ENCODE measurements at regions not wholly inside any gene's neighbourhood (a gene's known extent, or its start where the extent isn't known, plus 50 kb on each side); places are given as distances from the start of the nearest gene placed in this dataset.
A peak's percentile ranks its signal among the peaks of the same experiment; 100 is the strongest.

DNA sequence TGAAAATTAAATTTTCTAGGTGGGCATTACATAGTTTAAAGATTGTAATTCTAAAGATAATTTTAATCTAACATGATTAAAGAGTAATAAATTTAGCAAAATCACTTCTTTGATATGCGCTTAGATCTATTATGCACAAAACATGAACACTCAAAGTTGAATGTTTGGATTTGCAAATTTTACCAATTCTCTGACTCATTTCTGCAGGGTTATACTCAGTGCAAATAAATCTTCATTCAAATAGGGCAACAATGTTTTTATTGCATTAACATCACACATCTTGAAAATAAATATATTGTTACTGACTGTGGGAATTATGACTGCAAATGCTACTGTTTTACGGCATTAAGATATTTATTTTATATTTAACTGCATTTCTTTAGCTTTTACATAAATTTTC, 110.7 kb downstream of the OGFRL1 start:
- no peak for DNase-seq

DNA sequence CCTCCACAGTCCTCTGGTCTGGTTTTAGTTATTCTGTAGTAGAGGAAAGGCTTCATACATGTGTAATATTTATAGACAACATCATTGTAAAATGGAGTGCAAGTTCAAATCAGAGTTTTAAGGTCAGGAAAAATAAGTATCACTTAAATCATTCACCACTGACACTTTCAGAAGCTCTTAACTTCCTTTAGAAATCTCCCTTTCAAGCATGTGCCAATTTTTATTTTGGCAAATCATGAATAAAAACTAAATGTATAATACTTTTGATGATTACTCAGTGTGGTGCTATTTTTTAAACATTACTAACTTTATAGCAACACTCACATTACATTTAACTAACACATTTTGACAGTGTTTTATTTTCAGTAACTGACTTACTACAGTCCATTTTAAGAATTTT, 112.2 kb downstream of the OGFRL1 start:
- no peak for DNase-seq

DNA sequence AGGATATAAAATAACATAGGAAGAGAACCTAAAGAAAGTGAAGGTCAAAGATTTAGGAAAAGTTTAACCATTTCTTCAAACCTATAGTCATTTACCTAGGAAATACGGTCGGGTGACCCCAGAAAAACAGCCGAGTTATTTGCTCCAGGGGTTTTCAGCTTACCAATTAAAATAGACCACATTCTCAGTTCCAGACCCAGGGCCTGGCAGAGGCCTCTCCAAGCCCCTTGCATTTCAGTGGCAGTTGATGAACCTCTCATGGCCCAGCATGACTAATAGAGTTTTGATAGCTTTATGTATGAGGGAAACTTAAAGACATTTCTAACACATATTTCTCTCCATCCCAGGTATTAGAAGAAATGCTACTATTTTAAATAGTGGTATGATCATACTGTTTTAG, 113.5 kb downstream of the OGFRL1 start:
- no peak for DNase-seq

DNA sequence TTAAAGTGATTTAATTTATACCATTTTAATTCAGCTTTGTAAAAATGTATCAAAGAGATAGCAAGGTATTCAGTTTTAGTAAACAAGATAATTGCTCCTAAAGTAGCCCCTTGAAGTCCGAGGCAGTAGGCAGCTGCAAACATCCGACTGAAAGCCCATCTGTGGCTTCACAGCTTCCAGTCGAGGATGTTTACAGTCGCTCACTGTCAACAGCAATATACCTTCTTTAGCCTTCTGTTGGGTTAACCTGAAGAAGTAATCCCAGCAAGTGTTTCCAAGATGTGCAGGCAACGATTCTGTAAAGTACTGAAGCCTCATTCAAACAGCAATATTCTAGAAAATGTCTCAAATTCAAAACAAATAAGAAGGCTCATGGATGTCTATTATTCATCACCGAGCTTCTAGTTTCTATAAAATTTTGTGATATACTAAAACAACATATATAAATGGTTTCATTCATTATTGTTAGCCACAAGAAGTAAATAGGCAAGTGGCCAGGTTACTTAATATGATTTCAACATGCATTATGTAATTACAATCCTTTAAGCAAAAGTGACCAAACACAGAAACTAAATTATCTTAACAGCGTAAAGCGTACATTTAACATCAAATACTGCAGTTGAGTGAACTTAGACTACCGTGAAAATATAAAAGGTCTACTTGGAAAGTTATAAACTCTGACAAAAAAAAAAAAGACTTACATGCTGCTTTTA, 115.0 kb downstream of the OGFRL1 start:
- DNase-seq, result no peak

DNA sequence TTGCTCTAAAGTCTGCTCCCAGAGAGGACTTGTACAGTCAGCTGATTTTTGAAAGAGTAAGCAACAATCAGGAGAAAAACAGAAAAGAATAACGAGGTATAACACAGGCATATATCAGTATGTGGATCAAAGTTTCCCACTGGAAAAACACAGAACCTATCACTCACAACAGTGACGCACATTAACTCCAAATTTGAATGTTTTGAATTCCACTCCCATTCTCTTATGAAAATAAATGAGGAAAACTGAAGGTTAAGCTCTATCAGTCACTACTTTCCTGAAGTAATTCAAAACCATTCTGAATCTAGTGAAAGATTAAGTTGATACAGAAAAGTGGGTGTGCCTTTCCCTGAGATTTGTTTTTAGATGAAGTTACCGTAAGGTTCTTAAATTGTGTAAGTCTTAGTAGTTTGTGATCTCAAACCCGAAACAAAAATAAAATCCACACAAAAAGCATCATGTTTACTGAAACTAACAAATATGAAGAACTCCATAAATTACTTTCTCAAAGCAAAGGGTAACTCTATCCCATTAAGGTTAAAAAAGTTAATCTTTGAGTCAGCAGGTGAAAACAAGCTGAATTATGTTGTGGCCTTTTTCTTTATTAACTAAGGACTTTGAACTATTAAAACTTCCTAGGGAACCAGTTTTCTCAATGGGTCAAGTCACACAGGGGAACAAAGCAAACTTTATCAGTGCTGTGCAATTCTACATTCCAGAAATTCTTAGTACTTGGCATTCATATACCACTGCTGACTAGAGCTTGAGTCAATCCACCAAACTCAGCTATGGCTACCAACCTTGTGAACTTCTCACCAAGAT, 115.7 kb downstream of the OGFRL1 start:
- DNase-seq, result no peak

DNA sequence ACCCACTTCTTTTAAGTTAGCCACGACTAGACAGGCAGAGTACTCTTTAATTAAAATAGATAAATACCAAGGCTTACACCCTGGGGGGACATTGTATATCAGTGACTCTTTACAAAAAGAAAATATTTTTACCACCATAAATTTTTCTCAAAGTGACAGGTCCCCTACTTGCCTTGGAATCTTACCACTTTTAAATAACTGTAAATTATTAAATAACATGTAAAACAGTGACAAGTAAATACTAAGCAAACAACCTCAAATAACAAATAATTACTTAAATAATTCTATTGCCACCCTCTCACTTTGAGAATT, 116.3 kb downstream of the OGFRL1 start:
- no peak for DNase-seq

DNA sequence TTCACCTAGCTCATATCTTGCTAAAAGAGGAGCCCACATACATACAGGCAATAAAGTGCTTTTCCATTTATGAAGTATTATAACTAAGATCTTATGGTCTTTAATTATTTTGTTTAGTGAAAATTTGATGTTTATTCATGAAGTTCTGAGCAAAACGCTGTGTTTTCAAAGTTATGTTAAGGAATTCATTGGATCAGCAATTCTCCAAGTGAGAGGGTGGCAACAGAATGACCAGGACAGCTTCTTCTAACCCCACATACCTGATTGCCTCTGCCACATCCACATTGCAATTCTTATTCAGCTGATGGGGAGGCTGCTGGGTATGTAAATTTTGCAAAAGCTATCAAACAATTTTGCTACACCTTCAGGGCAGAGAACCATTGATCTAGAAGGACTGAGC, 116.8 kb downstream of the OGFRL1 start:
- no peak for DNase-seq

DNA sequence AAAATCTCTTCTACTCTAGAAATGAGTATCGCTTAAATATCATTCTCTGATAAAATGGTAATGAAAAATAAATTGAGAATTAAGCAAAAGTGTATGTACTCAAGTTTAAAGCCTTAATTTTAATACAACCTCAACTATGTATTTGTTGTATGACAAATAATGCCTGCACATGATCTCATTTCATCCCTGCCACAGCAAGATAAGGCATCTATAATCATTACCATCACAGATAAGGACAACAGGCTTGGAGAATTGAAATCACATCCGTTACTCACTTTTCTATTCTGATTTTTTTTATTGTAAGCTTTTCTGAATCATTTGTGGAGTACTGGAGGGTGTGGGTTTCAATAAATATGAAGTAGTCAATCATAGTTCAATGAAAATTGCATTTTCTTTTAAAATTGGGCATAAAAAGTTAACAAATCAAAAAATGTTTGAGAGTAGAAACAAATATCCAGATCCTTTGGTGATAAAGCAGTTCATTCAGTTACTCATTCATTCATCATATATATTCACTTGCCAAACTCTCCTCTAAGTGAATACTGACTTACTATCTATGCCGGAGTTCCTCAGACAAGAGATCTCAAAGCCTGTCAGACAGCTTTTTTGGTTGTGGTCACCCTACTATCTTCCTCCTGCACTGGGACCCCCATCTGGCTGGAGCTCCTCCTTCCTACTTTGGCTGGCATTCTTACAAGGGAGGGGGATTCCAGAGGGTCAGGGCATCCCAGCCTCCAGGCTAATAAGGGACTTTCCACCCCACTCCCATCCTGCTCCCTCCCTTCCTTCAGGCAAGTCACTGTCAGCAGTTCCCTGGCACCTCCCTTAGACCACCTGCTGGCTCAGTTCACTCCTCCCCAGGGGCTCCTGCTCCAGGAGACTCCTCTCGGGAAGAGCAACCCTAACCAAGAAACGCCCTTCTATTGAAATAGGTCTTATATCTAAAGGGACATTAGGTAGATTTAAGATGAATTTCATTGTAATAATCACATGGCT, 118.6 kb downstream of the OGFRL1 start:
- DNase-seq, result no peak

DNA sequence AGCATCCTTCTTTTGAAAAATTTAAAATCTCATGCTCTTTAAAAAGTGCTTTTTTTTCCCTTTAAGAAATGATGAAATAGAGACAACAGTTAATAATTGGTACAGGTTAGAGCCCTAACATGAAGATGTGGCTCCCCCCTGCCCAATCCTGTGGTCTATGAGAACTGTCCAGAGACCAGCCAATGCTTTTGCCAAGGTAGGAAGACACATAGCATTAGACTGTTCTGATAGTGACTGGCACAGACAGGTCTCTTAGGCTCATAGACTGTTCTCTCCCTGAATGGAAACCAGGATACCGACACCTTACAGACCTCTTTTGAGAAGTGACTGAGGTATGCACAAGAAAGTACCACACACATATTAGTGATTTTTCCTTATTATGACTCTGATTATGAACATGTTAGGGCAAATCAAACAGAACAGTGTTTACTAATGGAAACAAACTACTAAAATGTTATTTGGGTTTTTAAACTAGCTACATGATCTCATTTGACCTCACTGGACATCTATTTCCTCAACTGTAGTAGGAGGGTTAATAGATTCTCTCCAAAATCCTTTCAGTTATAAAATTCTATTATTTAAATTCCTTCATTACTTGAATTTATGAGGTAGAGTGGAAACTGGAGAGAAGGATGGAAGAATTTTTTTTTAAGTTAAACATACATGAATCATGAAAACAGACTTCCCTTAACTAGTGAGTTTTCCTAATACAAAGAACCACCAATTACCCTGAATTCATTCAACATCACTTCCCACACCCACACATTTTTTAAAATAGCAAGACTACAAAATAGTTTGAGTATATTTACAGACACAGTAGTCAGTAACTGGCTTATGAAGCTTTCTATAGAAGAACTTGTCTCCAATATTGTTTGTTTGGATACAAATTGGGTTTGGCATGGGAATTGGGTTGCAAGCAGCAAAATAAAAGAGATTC, 120.4 kb downstream of the OGFRL1 start:
- DNase-seq, result no peak

DNA sequence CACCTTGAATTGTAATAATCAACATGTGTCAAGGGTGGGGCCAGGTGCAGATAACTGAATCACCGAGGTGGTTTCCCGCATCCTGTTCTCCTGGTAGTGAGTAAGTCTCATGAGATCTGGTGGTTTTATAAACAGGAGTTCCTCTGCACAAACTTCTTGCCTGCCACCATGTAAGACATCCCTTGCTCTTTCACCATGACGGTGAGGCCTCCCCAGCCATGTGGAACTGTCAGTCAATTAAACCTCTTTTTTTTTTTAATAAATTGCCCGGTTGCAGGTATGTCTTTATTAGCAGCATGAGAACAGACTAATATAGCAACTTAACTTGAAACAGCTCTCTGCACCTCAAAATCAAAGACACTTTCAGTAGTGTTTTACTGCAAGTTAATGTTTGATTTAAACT, 121.6 kb downstream of the OGFRL1 start:
- DNase-seq, result peak; percentile 9

DNA sequence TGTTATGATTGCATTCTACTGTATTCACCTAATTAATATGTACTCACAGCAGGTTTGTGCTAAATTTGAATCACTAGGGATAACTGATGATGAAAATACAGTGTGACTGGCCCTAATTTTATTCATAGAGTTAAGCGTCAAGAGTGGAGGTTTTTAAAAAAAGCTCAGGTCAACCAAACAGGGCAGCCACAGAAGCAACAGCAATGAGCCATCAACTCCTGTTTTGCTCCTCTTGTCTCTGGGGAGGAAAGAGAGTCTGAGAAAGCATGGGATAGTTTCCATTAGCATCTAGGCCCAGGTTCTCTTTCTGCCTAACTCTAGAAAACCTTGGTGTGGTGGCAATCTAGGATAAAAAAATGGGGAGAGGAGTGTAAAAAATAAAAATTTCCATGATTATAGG, 122.1 kb downstream of the OGFRL1 start:
- no peak for DNase-seq

DNA sequence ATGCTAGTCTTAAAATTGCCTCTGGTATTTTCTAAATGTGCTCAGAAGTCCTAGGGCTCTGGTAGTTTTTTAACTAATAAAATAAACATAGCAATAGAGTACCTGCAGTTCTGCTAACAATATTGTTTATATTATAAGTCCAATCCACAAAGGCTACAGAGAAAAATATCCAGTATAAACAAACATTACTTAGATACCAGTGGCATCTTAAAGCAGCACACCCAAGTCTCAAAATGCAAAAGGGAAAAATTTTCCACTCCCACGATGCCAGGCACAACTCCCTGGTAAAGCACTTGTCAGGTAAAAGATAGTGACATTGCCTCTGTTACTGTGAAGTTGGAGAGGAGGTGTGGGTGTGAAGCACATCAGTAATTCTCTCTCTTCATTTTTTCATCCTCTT, 123.3 kb downstream of the OGFRL1 start:
- DNase-seq, result no peak

DNA sequence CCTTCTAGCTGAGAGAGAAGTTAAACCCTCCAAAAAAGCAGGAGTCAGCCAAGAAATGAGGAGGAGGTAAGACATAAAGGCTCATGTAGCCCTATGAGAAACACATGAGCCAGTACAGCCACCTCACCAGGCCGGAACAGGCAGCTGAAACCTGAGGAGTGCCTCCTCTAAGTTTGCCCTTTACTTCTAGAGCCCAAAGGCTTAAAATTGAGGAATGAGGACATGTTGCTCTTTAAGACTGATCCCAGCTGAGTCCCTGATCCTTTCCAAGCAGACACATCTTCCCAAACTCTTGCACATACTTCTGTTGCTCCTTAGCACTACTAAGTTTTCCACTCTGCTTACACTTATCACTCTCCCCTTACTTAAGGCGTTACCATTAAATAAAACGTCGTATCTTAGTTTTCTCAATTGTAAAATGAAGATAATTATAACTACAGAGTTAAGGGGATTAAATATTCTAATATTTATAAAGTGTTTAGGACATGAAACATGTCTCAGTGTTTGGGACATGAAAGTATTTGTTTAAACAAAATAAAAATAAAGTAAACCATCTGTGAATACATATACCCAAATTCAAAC, 124.0 kb downstream of the OGFRL1 start:
- DNase-seq, result no peak

DNA sequence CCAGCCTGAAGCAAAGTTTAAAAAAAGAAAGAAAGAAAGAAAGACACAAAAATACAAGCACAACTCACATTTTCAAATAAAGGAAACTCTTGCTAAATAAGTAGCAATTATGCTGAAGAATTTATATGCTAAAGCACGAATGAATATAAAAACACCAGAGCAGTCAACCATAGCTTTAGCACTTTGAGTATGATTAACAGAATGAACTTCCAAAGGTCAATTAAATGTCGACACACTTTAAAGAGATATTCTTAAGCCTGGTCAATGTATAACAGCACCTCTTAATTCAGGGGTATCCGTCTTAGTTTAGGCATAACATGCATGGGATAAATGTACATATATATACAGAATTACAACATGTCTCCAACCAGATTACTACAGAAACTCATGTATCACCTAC, 125.9 kb downstream of the OGFRL1 start:
- DNase-seq, result no peak

DNA sequence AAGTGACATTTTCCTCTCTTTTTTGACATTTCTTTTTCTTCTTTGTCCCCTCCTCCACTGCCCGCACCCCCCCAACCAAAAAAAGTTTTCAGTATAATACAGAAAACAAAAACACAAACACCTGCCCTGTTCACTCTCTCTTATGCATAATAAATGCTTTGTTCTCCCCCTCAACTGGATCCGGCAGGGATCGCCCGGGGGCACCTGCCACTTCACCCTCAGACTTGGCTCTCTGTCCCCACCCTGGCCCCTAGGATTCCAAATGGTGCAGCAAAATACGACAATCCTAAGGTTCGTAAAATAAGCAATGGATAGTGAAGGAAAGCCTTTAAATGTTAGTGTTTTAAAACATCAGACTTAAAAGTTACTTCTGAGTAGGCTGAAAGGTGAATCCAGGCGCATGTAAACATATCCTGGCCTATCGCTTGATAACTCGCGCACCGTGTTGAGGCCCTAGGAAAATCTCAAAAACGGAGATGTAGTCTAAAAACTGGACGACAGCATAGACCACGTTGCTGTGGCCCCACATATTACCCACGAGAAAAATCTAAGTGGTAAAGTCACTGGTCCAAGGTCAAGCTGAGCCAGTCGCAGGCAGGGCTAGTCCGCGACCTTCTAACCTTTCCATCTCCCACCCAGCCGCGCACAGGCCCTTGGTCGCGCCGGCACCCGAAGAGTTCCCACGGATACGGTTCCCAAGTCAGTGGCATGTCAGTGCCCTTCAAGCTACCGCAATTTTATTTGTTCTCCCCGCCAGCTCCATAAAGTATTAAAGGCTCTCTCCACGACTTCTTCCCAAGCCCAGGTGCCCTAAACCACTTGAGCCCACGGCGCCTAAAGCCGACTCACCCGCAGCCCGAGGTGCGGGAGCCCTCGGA, 130.8 kb downstream of the OGFRL1 start:
- DNase-seq, result no peak

DNA sequence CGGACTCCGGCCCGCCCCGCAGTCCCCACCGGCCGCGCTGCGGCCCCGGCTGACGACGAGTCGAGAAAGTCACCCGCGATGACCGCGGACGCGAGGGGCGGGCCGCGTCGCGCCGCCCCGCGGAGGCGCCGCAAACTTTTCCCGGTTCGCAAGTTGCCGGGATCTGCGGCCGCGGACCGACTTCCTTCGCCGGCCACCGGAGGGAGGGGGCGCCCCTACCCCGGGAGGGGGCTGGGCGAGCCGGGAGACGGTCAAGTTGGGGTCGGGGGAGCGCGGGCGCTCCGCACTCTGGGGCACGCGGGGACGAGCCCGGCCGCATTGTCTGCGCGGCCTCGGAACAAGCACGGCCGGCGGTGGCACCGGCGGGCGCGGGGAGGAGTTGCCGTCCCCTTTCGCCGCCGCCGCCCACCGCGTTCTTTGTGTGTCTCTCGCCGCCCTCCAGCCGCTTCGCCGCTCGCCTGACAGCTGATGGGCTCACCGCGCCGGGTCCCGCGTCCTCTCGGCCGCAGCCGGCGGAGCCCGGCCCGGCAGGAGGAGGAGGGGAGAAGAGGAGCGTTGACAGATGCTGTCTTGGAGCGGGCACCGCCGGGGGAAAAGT, 131.6 kb downstream of the OGFRL1 start:
- DNase-seq, result no peak

DNA sequence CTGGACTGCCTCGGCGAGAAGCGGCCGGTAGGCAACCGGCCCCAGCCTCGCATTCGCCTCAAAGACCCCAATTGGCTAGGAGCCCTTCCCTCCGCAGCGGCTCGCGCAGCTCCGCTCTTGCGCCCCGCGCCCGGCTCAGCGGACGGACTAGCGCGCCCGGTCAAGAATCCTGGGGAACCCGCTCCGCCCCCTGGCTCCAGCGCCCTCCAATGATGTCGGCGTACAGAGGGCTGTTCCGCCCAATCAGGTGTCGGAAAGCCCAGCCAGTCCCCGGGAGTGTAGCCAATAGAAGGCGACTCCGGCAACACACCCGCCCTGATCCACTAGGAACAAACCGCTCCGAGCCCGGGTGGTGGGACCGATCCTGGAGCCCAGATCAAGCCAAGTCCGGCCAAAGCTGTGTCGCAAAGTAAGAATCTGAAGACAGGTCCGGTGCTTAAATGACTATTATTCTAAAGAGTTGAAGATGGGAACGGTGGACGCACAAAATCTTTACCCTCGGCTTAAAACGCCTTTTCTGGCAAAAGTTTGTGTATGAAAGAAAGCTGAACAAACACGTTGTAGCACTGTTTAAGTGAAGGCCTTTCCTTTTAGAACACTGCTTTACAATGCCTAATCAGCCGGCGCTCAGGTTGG, 132.2 kb downstream of the OGFRL1 start:
- DNase-seq, result peak; percentile 28

DNA sequence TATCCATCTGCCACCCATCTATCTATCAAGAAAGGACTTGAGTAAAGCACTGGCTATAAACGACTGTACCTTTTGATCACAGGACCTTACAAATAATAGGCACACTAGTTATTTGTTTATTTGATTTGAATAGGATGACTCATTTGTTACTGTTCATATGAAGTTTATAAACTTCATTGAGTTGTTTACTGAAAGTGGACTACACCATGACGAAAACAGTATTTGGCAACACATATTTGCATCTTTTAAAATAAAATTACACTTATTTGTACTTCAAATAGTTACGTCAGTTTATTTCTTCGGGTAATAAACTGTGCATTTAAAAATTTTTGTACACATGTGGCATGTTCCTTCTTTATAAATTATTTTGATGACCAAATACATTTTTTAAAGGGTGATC, 133.0 kb downstream of the OGFRL1 start:
- DNase-seq, result no peak

DNA sequence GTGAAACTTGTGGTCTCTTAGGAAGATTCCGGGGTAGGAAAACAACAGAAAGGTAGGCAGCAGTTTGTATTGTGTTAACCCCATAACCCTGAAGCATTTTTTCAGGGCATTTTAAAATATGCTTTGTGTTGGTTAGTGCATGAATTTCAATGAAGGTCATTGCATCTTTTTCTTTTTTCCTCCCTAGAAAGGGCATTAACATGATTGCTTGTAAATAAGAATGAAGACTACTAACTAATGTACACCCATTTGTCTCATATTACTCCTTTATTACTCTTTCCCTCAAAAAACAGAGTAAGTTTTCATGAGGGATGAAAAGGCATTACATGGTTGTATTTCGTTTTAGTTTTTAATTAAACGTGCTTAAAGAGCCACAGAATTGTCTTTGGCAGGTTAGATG, 141.4 kb downstream of the OGFRL1 start:
- DNase-seq, result no peak

DNA sequence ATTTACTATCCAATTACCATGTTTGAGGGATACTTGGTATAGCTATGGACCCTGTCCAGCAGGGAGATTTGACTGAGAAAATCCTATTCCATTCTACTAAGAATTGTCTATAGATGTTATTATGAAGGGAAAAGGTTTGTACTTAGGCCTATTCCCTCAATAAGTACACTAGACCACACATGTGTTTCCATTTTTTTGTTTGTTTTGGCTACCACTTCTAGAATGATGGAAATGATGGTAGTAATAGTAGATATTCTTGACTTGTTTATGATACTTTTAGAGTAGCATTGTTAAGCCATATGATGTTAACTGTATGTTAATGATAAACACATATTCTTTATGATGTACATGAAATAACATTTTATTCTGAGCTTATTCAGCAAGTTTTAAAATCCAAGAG, 144.8 kb downstream of the OGFRL1 start:
- DNase-seq, result no peak

Measured in activated CD4-positive, alpha-beta T cell treated with anti-CD3 and anti-CD28 coated beads, Interleukin-2, amount 50 U/mL, for 16 hours (primary cell).